Common myeloid progenitor, CD34-positive (primary cell): ENCODE measurements at regions not wholly inside any gene's neighbourhood (a gene's known extent, or its start where the extent isn't known, plus 50 kb on each side); places are given as distances from the start of the nearest gene placed in this dataset.

Source experiments
- CTCF ChIA-PET: fragments of 350-600 bp; sonication (Branson Sonifier 250); formaldehyde crosslinking; loops from one replicate; lab custom pipeline; 2021; ENCODE audit warnings: antibody characterized with exemption; lab: Charles Lee
- POLR2A ChIA-PET: fragments of 350-600 bp; sonication (Branson Sonifier 250); formaldehyde crosslinking; loops from one replicate; lab custom pipeline; 2021; ENCODE audit warnings: antibody characterized with exemption; lab: Charles Lee
- DNase-seq, 3 donors: peaks; one replicate each; pipeline versions ENCODE4 v3.0.0 to v3.0.0-alpha.2; 2013
- H3K27ac ChIP-seq, 2 experiments: 1 replicate in 1 of 2; 2 replicates in 1 of 2; pipeline ENCODE4 v1.7.0; 2013; ENCODE audit warnings: inconsistent platforms in 2 of 2, low read length in 2 of 2, mild to moderate bottlenecking in 2 of 2, low read depth in 1 of 2, moderate library complexity in 1 of 2; ENCODE audit not compliant: severe bottlenecking in 2 of 2, insufficient read depth in 1 of 2, poor library complexity in 1 of 2
- H3K27me3 ChIP-seq, 5 experiments: replicated peaks in 2 of 5; 1 replicate in 3 of 5; 2 replicates in 2 of 5; pipeline versions ENCODE4 v1.6.1 to v1.7.0; 2013; ENCODE audit warnings: low read length in 4 of 5, mild to moderate bottlenecking in 2 of 5, moderate library complexity in 2 of 5, inconsistent platforms in 1 of 5; ENCODE audit not compliant: insufficient read depth in 5 of 5, control insufficient read depth in 4 of 5
- H3K36me3 ChIP-seq, 4 experiments: 1 replicate in 2 of 4; 2 replicates in 2 of 4; pipeline versions ENCODE4 v1.6.1 to v1.7.0; 2013; ENCODE audit warnings: low read length in 3 of 4, control low read depth in 1 of 4, mild to moderate bottlenecking in 1 of 4; ENCODE audit not compliant: control insufficient read depth in 4 of 4, insufficient read depth in 4 of 4
- H3K4me1 ChIP-seq, 4 experiments: 1 replicate in 3 of 4; 2 replicates in 1 of 4; pipeline versions ENCODE4 v1.6.1 to v1.7.1; 2013; ENCODE audit warnings: low read length in 3 of 4, mild to moderate bottlenecking in 3 of 4, control low read depth in 1 of 4, inconsistent platforms in 1 of 4, moderate library complexity in 1 of 4; ENCODE audit not compliant: control insufficient read depth in 4 of 4, insufficient read depth in 4 of 4; ENCODE audit errors: control extremely low read depth in 1 of 4
- H3K4me3 ChIP-seq, 7 experiments: 1 replicate in 4 of 7; 2 replicates in 3 of 7; pipeline versions ENCODE4 v1.5.1 to v1.7.0; 2013; ENCODE audit warnings: mild to moderate bottlenecking in 7 of 7, low read length in 6 of 7, moderate library complexity in 6 of 7, inconsistent platforms in 2 of 7, low read depth in 2 of 7, control low read depth in 1 of 7; ENCODE audit not compliant: insufficient read depth in 4 of 7, control insufficient read depth in 1 of 7; ENCODE audit errors: extremely low read depth in 1 of 7
- H3K9me3 ChIP-seq, 5 experiments: 1 replicate in 4 of 5; 2 replicates in 1 of 5; pipeline versions ENCODE4 v1.6.1 to v1.7.1; 2013; ENCODE audit warnings: low read length in 4 of 5, mild to moderate bottlenecking in 2 of 5, inconsistent platforms in 1 of 5, low read depth in 1 of 5, moderate library complexity in 1 of 5; ENCODE audit not compliant: control insufficient read depth in 4 of 5, insufficient read depth in 2 of 5; ENCODE audit errors: control extremely low read depth in 1 of 5
- WGBS: methylation state at CpG from one replicate; pipeline ENCODE4 v1.1.5; 2013; ENCODE audit not compliant: insufficient coverage; 5-methylcytosine and 5-hydroxymethylcytosine counted together

- no peak overlapping the region for H3K4me3 ChIP-seq
- H3K36me3 ChIP-seq, result no peaks in the 10 kb centered on the region
- POLR2A ChIA-PET, result no interaction called here
- H3K27ac ChIP-seq, result no peak overlapping the region
- H3K27me3 ChIP-seq, result no peaks in the 10 kb centered on the region
- H3K4me1 ChIP-seq, result no peaks in the 10 kb centered on the region
- CTCF ChIA-PET, result no interaction called here
- no peak for DNase-seq
- 65% methylated on average over 2 of the region's 2 CpGs for WGBS
- no peaks in the 10 kb centered on the region for H3K9me3 ChIP-seq
Observed at GRCh38 chr2:84052913-84053312, 406.2 kb downstream of the SUCLG1 start.

DNA sequence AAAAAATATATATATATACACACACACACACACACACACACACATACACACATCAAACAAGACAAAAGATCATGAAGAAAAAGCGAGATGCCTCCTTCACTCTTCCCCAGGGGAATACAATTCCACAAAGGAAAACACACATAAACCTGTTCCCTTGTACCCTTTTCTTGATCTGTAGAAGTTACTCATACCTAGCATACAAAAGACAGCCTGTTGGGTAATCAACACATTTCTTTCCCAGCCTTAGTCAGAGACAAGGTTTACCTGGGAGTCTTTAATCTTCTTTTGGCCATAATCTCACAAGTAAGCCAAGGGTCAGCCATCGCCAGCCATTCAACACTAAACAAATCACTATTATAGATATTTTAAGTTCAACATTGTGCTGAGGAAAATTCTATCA lies 407.0 kb downstream of the SUCLG1 start:
- Histone ChIP-seq H3K27ac (no peak overlapping the region), H3K4me1 (no peaks in the 10 kb centered on the region), H3K27me3 (no peaks in the 10 kb centered on the region), H3K4me3 (no peak overlapping the region), H3K36me3 (no peaks in the 10 kb centered on the region), H3K9me3 (no peaks in the 10 kb centered on the region)
- DNase-seq, result no peak
- WGBS, result 100% methylated on average over 1 of the region's 2 CpGs
- POLR2A ChIA-PET, result no interaction called here
- CTCF ChIA-PET, result no interaction called here

DNA sequence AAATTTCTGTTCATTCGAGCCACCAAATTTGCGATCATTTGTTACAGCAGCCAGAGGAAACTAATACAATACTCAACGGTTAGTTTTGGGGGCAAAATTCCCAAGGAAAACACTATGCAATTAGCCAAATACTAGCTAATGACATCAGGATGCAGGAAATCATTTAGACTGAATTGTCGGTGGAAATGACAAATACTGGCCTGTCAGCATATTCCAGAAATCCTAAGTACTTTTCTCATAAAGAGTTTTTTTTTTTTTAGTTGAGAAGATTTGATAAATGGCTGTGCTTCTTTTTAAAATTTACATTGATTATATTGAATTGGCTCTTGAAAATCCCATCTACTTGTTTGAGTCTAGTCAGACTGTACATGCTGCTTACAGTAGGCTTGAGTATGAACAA lies 410.1 kb downstream of the SUCLG1 start:
- Histone ChIP-seq H3K9me3 (no peaks in the 10 kb centered on the region), H3K27ac (no peak overlapping the region), H3K4me1 (no peaks in the 10 kb centered on the region), H3K4me3 (no peak overlapping the region), H3K27me3 (no peaks in the 10 kb centered on the region), H3K36me3 (no peaks in the 10 kb centered on the region)
- no peak for DNase-seq
- 100% methylated on average over 3 of the region's 4 CpGs for WGBS
- POLR2A ChIA-PET, result no interaction called here
- CTCF ChIA-PET, result no interaction called here

- POLR2A ChIA-PET, result no interaction called here
- H3K27ac ChIP-seq, result no peak overlapping the region
- WGBS, result 100% methylated on average over 1 of the region's 3 CpGs
- H3K9me3 ChIP-seq, result no peaks in the 10 kb centered on the region
- H3K36me3 ChIP-seq, result no peaks in the 10 kb centered on the region
- no peak overlapping the region for H3K4me3 ChIP-seq
- H3K27me3 ChIP-seq, result peaks cover 0 to 3% (median 0%) of the 10 kb centered on the region in 5 experiments
- CTCF ChIA-PET, result interaction anchor here (1.1 to 1.2 kb wide), 2 partner anchors 8 to 19 kb away, joined by 3 read pairs; no protein-coding TSS in a partner anchor
- DNase-seq, result no peak
- peaks cover 12 to 29% (median 18%) of the 10 kb centered on the region in 4 experiments for H3K4me1 ChIP-seq
Observed at GRCh38 chr2:84041506-84041905, 417.6 kb downstream of the SUCLG1 start.

DNA sequence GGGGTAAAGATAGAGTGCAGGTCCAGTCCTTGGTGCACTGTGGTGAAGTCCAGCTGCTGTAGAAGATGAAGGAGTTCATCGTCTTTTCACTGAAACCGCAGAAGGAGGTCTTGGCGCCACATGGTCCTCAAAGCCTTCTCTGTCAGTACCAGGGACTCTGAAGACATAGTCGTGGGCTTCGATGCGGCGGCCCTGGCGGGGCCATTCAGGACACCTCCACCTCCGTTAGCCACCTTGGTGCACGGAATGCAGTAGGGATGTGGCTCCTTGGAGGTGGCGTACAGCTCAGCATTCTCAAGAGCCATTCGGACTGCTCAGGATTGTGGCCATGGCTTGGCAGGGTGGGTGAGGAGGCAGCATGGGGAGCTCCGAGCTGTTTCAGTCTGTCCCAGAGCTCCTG lies 418.8 kb downstream of the SUCLG1 start:
- ChIA-PET CTCF (interaction anchor here (1.4 to 2.8 kb wide), 3 partner anchors 10 to 28 kb away, joined by 4 to 16 read pairs (median 4); no protein-coding TSS in a partner anchor), POLR2A (no interaction called here)
- no peaks in the 10 kb centered on the region for H3K9me3 ChIP-seq
- no peak overlapping the region for H3K27ac ChIP-seq
- H3K4me1 ChIP-seq, result peaks cover 12 to 33% (median 18%) of the 10 kb centered on the region in 4 experiments
- no peak overlapping the region for H3K4me3 ChIP-seq
- 89% methylated on average over 12 of the region's 13 CpGs for WGBS
- peaks cover 0 to 3% (median 0%) of the 10 kb centered on the region in 5 experiments for H3K27me3 ChIP-seq
- H3K36me3 ChIP-seq, result no peaks in the 10 kb centered on the region
- DNase-seq, result peak in 1 of 3 donors; percentile 8

DNA sequence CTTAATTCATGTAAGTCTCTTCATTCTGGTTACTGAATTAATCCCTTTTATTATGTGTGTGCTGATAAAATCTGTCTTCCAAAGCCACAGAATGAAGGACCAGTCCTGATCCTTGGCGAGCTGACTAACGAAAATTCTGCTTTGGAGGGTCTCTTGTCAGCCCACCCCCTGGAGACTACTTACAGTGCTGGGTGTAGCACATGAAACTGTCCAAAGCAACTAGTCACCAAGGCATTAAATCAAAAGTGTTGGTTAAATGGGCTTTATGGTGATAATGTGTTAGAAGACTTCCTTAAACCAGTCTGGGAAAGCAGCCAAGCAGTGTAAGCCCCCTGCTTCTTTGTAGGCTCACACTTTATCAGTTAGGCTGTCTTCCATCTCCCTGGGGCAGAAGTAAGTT lies 420.2 kb downstream of the SUCLG1 start:
- peak; percentile 81 to 93 (median 90) for DNase-seq
- CTCF ChIA-PET, result interaction anchor here (1.4 to 2.8 kb wide), 2 partner anchors 8 to 16 kb away, joined by 4 to 16 read pairs; no protein-coding TSS in a partner anchor
- no CpG with 5 or more reads among the region's 2 CpGs for WGBS
- peaks cover 0 to 3% (median 0%) of the 10 kb centered on the region in 5 experiments for H3K27me3 ChIP-seq
- H3K9me3 ChIP-seq, result no peaks in the 10 kb centered on the region
- no peak overlapping the region for H3K27ac ChIP-seq
- H3K4me3 ChIP-seq, result peak overlapping the region in 1 of 7 experiments; percentile 37
- peaks cover 12 to 33% (median 18%) of the 10 kb centered on the region in 4 experiments for H3K4me1 ChIP-seq
- H3K36me3 ChIP-seq, result no peaks in the 10 kb centered on the region
- POLR2A ChIA-PET, result no interaction called here

DNA sequence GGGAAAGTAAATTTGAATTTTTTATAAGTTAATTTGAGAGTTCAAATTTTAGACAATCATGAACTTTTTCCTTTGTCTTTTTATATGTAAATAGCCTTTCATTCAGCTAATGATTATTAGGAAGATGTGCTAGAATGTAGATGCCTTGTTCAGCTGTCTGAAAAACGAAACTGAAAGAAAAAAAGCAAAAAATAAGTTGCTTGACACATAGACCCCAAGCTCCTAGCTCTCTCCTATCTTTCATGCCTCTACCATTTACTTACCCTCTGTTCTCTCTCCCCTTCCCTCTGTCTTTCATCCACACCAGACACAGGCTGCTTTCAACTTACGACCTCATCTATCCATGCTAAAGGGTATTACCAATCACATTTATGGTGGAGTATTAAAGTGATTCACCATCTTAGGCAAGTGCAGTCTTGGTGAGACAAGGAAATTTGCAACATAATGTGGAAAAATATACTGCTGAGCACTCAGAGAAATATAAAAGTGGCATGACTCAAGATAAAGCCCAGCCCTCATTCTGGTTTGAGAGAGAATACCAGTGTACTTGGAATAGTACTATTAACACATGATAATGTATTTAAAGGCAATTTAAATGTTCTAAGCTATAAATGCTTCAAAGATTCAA lies 425.6 kb downstream of the SUCLG1 start:
- peak overlapping the region in 1 of 7 experiments; percentile 23 for H3K4me3 ChIP-seq
- H3K27ac ChIP-seq, result no peak overlapping the region
- no peaks in the 10 kb centered on the region for H3K36me3 ChIP-seq
- POLR2A ChIA-PET, result no interaction called here
- no peaks in the 10 kb centered on the region for H3K9me3 ChIP-seq
- peak in 2 of 3 donors; percentile 19 to 39 for DNase-seq
- WGBS, result no CpG with 5 or more reads among the region's 2 CpGs
- H3K4me1 ChIP-seq, result peaks cover 0 to 24% (median 2%) of the 10 kb centered on the region in 4 experiments
- CTCF ChIA-PET, result interaction anchor here (1.1 to 3.3 kb wide), 2 partner anchors 9 to 11 kb away, joined by 3 to 16 read pairs; no protein-coding TSS in a partner anchor
- no peaks in the 10 kb centered on the region for H3K27me3 ChIP-seq
